ENCODE measurements at regions not wholly inside any gene's neighbourhood (a gene's known extent, or its start where the extent isn't known, plus 50 kb on each side); places are given as distances from the start of the nearest gene placed in this dataset.
"Not testable (repeated sequence)": the region's sequence is repeated elsewhere in the genome, so short reads cannot be mapped to it uniquely, and the experiment has no call there.

DNA sequence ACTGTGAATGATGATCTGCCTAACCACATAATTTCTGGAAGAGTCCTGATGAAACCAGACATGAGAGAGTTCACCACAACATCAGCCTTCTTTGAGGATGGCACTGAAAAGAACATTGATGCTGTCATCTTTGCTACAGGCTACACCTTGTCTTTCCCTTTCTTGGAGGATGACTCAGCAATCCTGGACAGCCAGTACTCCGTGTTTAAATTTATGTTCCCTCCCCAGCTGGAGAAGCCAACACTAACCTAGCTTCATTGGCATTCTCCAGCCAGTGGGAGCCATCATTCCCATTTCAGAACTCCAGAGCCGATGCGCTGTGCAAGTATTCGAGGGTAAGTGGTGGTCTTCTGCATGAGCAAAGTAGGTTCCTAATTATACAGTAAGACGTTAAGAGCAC is 164.1 kb upstream of the POGK start:
- no peak overlapping the region for H3K4me2 ChIP-seq (ENCODE audit: low read depth, low read length, poor library complexity, severe bottlenecking)
- no peaks in the 10 kb centered on the region for H3K27me3 ChIP-seq (ENCODE audit: low read length)
- H3K9me3 ChIP-seq (ENCODE audit: low read length) = no peaks in the 10 kb centered on the region
- H3K36me3 ChIP-seq (ENCODE audit: insufficient read depth, low read length) = no peaks in the 10 kb centered on the region
- DNase-seq = no peak
- H3K9me2 ChIP-seq (replicated peaks; ENCODE audit: insufficient read depth, low read length) = no peaks in the 10 kb centered on the region
- no peaks in the 10 kb centered on the region for H3K79me2 ChIP-seq (ENCODE audit: low read length)
- H4K20me1 ChIP-seq (ENCODE audit: insufficient read depth, low read depth, low read length) = no peaks in the 10 kb centered on the region
- no peak overlapping the region for H3K27ac ChIP-seq (ENCODE audit: low read length)
- no peak overlapping the region for H3K9ac ChIP-seq (ENCODE audit: low read length)
- no peak overlapping the region for H3K4me3 ChIP-seq (ENCODE audit: low read length)
- peaks cover 7% of the 10 kb centered on the region for H3K4me1 ChIP-seq (ENCODE audit: low read length)
- H2AFZ ChIP-seq (ENCODE audit: low read length) = no peak overlapping the region

DNA sequence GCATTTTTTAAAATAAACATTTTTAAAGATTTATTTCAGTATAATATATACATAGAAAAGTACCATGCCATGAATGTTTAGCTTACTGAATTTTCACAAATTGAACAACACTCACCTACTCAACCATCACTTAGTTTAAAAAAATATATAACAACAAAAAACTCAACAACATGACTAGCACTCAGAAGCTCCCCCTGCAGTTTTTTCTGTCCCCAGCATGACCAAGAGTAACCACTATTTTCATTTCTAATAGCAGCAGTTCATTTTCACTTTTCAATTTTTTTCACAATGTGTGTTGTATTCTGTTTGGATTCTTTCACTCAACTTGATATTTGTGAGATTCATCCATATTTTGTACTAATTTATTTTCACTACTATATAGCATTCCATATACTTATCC is 162.3 kb upstream of the POGK start:
- Histone ChIP-seq H4K20me1 (ENCODE audit: insufficient read depth, low read depth, low read length) (no peaks in the 10 kb centered on the region), H3K9me2 (replicated peaks; ENCODE audit: insufficient read depth, low read length) (no peaks in the 10 kb centered on the region), H3K4me1 (ENCODE audit: low read length) (peaks cover 7% of the 10 kb centered on the region), H3K4me3 (ENCODE audit: low read length) (no peak overlapping the region), H3K9ac (ENCODE audit: low read length) (no peak overlapping the region), H3K4me2 (ENCODE audit: low read depth, low read length, poor library complexity, severe bottlenecking) (no peak overlapping the region), H3K9me3 (ENCODE audit: low read length) (no peaks in the 10 kb centered on the region), H3K79me2 (ENCODE audit: low read length) (no peaks in the 10 kb centered on the region), H2AFZ (ENCODE audit: low read length) (no peak overlapping the region), H3K27me3 (ENCODE audit: low read length) (no peaks in the 10 kb centered on the region), H3K27ac (ENCODE audit: low read length) (no peak overlapping the region), H3K36me3 (ENCODE audit: insufficient read depth, low read length) (no peaks in the 10 kb centered on the region)
- DNase-seq = no peak

DNA sequence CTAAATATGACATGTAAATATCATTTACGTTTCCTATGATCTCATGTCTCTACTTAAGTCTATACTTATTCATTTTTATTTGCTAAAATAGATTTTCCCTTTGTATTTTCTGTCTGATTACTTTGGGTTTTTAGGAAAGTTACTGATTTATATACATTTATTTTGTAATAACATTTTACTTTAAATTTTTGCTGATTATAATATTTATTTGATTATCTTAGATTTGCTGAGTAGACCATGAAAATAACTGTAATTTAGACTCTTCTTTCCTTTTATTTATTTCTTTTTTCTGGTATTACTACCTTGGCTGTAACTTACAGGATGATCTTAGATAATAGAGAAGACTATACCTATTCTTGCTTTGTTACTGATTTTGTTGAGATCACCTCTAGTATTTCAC is 159.9 kb upstream of the POGK start:
- Histone ChIP-seq H3K9ac (ENCODE audit: low read length) (no peak overlapping the region), H3K4me1 (ENCODE audit: low read length) (no peaks in the 10 kb centered on the region), H3K36me3 (ENCODE audit: insufficient read depth, low read length) (no peaks in the 10 kb centered on the region), H3K9me2 (replicated peaks; ENCODE audit: insufficient read depth, low read length) (no peaks in the 10 kb centered on the region), H3K27me3 (ENCODE audit: low read length) (no peaks in the 10 kb centered on the region), H3K4me2 (ENCODE audit: low read depth, low read length, poor library complexity, severe bottlenecking) (no peak overlapping the region), H3K79me2 (ENCODE audit: low read length) (no peaks in the 10 kb centered on the region), H3K27ac (ENCODE audit: low read length) (no peak overlapping the region), H3K4me3 (ENCODE audit: low read length) (no peak overlapping the region), H2AFZ (ENCODE audit: low read length) (no peak overlapping the region), H4K20me1 (ENCODE audit: insufficient read depth, low read depth, low read length) (no peaks in the 10 kb centered on the region), H3K9me3 (ENCODE audit: low read length) (no peaks in the 10 kb centered on the region)
- DNase-seq = no peak

DNA sequence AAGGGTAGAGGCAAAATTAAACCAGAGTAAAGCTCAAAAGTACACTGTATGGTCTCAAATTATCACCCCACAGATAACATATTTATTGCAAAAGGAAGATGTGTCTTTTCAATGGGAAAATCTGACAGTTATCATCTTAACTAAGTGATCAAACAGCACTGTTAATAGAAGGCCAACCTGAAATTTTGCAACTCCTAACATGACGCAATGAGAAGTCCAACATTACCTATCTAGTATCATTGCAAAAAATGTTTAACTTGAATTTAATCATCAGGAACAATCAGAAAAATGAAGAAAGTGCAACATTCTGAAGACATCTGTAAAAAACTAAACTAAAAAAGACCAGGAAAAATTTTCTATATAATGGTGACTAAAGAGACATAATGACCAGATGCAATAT is 156.7 kb upstream of the POGK start:
- no peak overlapping the region for H2AFZ ChIP-seq (ENCODE audit: low read length)
- no peaks in the 10 kb centered on the region for H3K36me3 ChIP-seq (ENCODE audit: insufficient read depth, low read length)
- H3K4me1 ChIP-seq (ENCODE audit: low read length) = no peaks in the 10 kb centered on the region
- no peak overlapping the region for H3K27ac ChIP-seq (ENCODE audit: low read length)
- no peak overlapping the region for H3K4me2 ChIP-seq (ENCODE audit: low read depth, low read length, poor library complexity, severe bottlenecking)
- H3K9me3 ChIP-seq (ENCODE audit: low read length) = no peaks in the 10 kb centered on the region
- H3K9me2 ChIP-seq (replicated peaks; ENCODE audit: insufficient read depth, low read length) = no peaks in the 10 kb centered on the region
- no peak overlapping the region for H3K9ac ChIP-seq (ENCODE audit: low read length)
- DNase-seq = no peak
- no peaks in the 10 kb centered on the region for H3K79me2 ChIP-seq (ENCODE audit: low read length)
- H3K4me3 ChIP-seq (ENCODE audit: low read length) = no peak overlapping the region
- no peaks in the 10 kb centered on the region for H3K27me3 ChIP-seq (ENCODE audit: low read length)
- no peaks in the 10 kb centered on the region for H4K20me1 ChIP-seq (ENCODE audit: insufficient read depth, low read depth, low read length)

DNA sequence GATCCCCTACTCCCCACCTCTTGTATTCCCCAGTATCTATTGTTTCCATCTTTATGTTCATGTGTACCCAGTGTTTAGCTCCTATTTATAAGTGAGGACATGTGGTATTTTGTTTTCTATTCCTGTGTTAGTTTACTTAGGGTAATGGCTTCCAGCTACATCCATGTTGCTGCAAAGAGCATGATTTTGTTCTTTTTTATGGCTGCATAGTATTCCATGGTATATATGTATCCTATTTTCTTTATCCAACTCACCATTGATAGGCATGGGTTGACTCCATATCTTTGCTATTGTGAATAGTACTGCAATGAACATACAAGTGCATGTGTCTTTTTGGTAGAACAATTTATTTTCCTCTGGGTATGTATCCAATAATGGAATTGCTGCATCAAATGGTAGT is 154.6 kb upstream of the POGK start:
- H3K9me2 ChIP-seq (replicated peaks; ENCODE audit: insufficient read depth, low read length); H2AFZ ChIP-seq (ENCODE audit: low read length); DNase-seq; H3K4me1 ChIP-seq (ENCODE audit: low read length); H4K20me1 ChIP-seq (ENCODE audit: insufficient read depth, low read depth, low read length); H3K4me2 ChIP-seq (ENCODE audit: low read depth, low read length, poor library complexity, severe bottlenecking); H3K79me2 ChIP-seq (ENCODE audit: low read length); H3K4me3 ChIP-seq (ENCODE audit: low read length); H3K27me3 ChIP-seq (ENCODE audit: low read length); H3K9ac ChIP-seq (ENCODE audit: low read length); H3K36me3 ChIP-seq (ENCODE audit: insufficient read depth, low read length); H3K27ac ChIP-seq (ENCODE audit: low read length); H3K9me3 ChIP-seq (ENCODE audit: low read length): not testable (repeated sequence)

DNA sequence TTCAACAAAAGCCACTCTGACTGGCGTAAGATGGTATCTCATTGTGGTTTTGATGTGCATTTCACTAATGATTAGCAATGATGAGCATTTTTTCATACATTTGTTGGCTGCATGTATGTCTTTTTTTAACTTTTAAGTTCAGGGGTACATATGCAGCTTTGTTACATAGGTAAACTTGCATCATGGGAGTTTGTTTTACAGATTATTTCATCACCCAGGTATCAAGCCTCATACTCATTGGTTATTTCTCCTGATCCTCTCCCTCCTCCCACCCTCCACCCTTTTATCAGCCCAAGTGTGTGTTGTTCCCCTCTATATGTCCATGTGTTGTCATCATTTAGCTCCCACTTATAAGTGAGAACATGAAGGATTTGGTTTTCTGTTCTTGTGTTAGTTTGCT is 154.1 kb upstream of the POGK start:
- Histone ChIP-seq H3K27me3 (ENCODE audit: low read length) (no peaks in the 10 kb centered on the region), H3K27ac (ENCODE audit: low read length) (no peak overlapping the region), H3K4me3 (ENCODE audit: low read length) (no peak overlapping the region), H3K36me3 (ENCODE audit: insufficient read depth, low read length) (no peaks in the 10 kb centered on the region), H3K9me3 (ENCODE audit: low read length) (no peaks in the 10 kb centered on the region), H3K79me2 (ENCODE audit: low read length) (no peaks in the 10 kb centered on the region), H3K9ac (ENCODE audit: low read length) (no peak overlapping the region), H2AFZ (ENCODE audit: low read length) (no peak overlapping the region), H3K4me1 (ENCODE audit: low read length) (no peaks in the 10 kb centered on the region), H3K4me2 (ENCODE audit: low read depth, low read length, poor library complexity, severe bottlenecking) (no peak overlapping the region), H3K9me2 (replicated peaks; ENCODE audit: insufficient read depth, low read length) (no peaks in the 10 kb centered on the region), H4K20me1 (ENCODE audit: insufficient read depth, low read depth, low read length) (no peaks in the 10 kb centered on the region)
- no peak for DNase-seq

DNA sequence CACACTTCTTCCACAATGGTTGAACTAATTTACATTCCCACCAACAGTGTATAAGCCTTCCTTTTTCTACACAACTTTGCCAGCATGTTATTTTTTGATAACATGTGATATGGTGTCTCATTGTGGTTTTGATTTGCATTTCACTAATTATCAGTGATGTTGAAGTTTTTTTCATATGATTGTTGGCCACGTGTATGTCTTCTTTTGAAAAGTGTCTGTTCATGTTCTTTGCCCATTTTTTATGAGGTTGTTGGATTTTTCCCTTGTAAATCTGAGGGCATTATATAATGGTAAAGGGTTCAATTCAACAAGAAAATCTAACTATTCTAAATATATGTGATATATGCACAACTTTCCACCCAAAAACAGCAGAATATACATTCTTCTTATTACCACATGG is 153.4 kb upstream of the POGK start:
- H4K20me1 ChIP-seq (ENCODE audit: insufficient read depth, low read depth, low read length); H3K4me1 ChIP-seq (ENCODE audit: low read length); H3K9ac ChIP-seq (ENCODE audit: low read length); H3K4me3 ChIP-seq (ENCODE audit: low read length); H3K4me2 ChIP-seq (ENCODE audit: low read depth, low read length, poor library complexity, severe bottlenecking); H3K27ac ChIP-seq (ENCODE audit: low read length); H3K9me3 ChIP-seq (ENCODE audit: low read length); H3K79me2 ChIP-seq (ENCODE audit: low read length); H2AFZ ChIP-seq (ENCODE audit: low read length); DNase-seq; H3K36me3 ChIP-seq (ENCODE audit: insufficient read depth, low read length); H3K27me3 ChIP-seq (ENCODE audit: low read length); H3K9me2 ChIP-seq (replicated peaks; ENCODE audit: insufficient read depth, low read length): not testable (repeated sequence)

DNA sequence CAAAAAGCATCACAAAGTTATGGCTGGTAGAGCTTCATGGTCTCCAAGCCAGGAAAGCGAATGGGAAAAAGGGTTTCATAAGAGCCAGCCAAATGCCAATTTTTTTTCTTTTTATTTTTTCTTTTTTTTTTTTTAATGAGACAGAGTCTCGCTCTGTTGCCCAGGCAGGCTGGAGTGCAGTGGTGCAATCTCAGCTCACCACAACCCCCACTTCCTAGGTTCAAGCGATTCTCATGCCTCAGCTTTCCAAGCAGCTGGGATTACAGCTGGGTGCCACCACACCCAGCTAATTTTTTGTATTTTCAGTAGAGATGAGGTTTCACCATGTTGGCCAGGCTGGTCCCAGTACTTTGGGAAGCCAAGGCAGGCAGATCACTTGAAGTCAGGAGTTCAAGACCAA is 148.7 kb upstream of the POGK start:
- H3K36me3 ChIP-seq (ENCODE audit: insufficient read depth, low read length); H4K20me1 ChIP-seq (ENCODE audit: insufficient read depth, low read depth, low read length); H3K4me1 ChIP-seq (ENCODE audit: low read length); H3K79me2 ChIP-seq (ENCODE audit: low read length); H3K9ac ChIP-seq (ENCODE audit: low read length); H2AFZ ChIP-seq (ENCODE audit: low read length); DNase-seq; H3K9me3 ChIP-seq (ENCODE audit: low read length); H3K9me2 ChIP-seq (replicated peaks; ENCODE audit: insufficient read depth, low read length); H3K4me3 ChIP-seq (ENCODE audit: low read length); H3K4me2 ChIP-seq (ENCODE audit: low read depth, low read length, poor library complexity, severe bottlenecking); H3K27ac ChIP-seq (ENCODE audit: low read length); H3K27me3 ChIP-seq (ENCODE audit: low read length): not testable (repeated sequence)

DNA sequence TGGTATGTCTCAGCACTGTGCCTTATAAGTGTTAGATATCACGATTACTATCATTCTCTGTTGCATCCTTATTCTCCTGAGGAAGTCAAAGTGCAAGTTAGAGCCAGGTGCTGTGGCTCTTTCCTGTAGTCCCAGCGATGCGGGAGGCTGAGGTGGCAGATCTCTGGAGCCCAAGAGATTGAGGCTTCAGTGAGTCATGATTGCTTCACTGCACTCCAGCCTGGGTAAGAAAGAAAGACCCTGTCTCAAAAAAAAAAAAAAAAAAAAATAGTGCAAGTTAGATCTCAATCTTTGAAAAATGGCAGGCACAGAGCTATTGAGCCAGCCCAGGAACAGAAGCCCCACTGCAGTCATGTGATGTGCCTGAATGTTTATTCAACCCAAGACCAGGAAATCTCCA is 147.8 kb upstream of the POGK start:
- Histone ChIP-seq H3K27ac (ENCODE audit: low read length) (no peak overlapping the region), H3K9me2 (replicated peaks; ENCODE audit: insufficient read depth, low read length) (no peaks in the 10 kb centered on the region), H3K9ac (ENCODE audit: low read length) (no peak overlapping the region), H3K4me3 (ENCODE audit: low read length) (no peak overlapping the region), H4K20me1 (ENCODE audit: insufficient read depth, low read depth, low read length) (no peaks in the 10 kb centered on the region), H3K79me2 (ENCODE audit: low read length) (no peaks in the 10 kb centered on the region), H3K4me1 (ENCODE audit: low read length) (no peaks in the 10 kb centered on the region), H3K9me3 (ENCODE audit: low read length) (no peaks in the 10 kb centered on the region), H3K4me2 (ENCODE audit: low read depth, low read length, poor library complexity, severe bottlenecking) (no peak overlapping the region), H2AFZ (ENCODE audit: low read length) (no peak overlapping the region), H3K36me3 (ENCODE audit: insufficient read depth, low read length) (no peaks in the 10 kb centered on the region), H3K27me3 (ENCODE audit: low read length) (no peaks in the 10 kb centered on the region)
- no peak for DNase-seq

Data from Karpas-422 (cell line).